Gastrocnemius medialis (tissue), 4 donors: ENCODE measurements at regions not wholly inside any gene's neighbourhood (a gene's known extent, or its start where the extent isn't known, plus 50 kb on each side); places are given as distances from the start of the nearest gene placed in this dataset.

Experiments used
- CTCF ChIP-seq, 5 experiments: fragments of 450-650 bp in 3 of 5; fragments of 200-600 bp in 2 of 5; sonication (generic) in 2 of 5; IDR thresholded peaks in 4 of 5; conservative IDR thresholded peaks in 1 of 5; 1 replicate in 4 of 5; 2 replicates in 1 of 5; pipeline ENCODE4 v1.5.1; 2016 to 2019; ENCODE audit warnings: antibody characterized with exemption in 5 of 5, mild to moderate bottlenecking in 3 of 5, moderate library complexity in 3 of 5
- POLR2A ChIP-seq, 2 donors: fragments of 450-650 bp; IDR thresholded peaks; one replicate each; pipeline ENCODE4 v1.6.1; 2017; ENCODE audit warnings: antibody characterized with exemption in 2 of 2, mild to moderate bottlenecking in 2 of 2, moderate library complexity in 2 of 2

DNA sequence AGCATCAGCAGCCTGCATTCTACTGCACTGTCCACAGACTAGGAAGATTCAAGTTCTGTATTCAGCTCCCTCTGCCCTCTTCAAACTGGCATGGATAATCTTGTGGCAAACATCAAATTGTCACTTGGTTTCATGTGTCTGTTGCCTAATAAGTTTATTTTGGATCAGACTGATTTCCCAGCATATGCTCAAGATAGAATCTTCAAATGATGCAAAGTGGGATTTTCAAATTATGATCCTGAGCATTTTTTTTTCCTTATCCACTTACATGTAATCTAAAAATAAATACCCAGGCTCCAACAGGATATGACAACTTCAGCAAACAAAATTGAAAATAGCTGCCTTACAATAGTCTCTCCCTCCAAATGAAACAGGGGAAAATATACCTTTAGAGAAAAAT lies 160.9 kb upstream of the VRK2 start:
- TF ChIP-seq CTCF (IDR thresholded peaks at IDR 0.05 in 4 of 5, conservative IDR thresholded peaks at IDR 0.05 in 1 of 5): no peak
- no peak for TF ChIP-seq POLR2A (IDR thresholded peaks at IDR 0.05)
